T-cell (primary cell): ENCODE measurements at regions not wholly inside any gene's neighbourhood (a gene's known extent, or its start where the extent isn't known, plus 50 kb on each side); places are given as distances from the start of the nearest gene placed in this dataset.

Experiments
- ATAC-seq, 4 experiments: fragments of 200-7000 bp in 3 of 4; fragments of 150-1000 bp in 1 of 4; cut with Tn5 transposase; replicated peaks in 1 of 4; 1 replicate in 3 of 4; 2 replicates in 1 of 4; pipeline ENCODE4 v1.10.0; 2021; ENCODE audit warnings: moderate library complexity in 3 of 4, mild to moderate bottlenecking in 2 of 4, moderate number of reproducible peaks in 1 of 4
- CTCF ChIA-PET, 2 donors: fragments of 300-600 bp; sonication (Branson Sonifier 250); formaldehyde crosslinking; loops; one replicate each; lab custom pipeline; 2022; ENCODE audit warnings: antibody characterized with exemption in 2 of 2; lab: Charles Lee
- POLR2A ChIA-PET, 2 donors: fragments of 300-600 bp; sonication (Branson Sonifier 250); formaldehyde crosslinking; loops; one replicate each; lab custom pipeline; 2022; ENCODE audit warnings: antibody characterized with exemption in 2 of 2; lab: Charles Lee
- DNase-seq, 35 experiments: peaks; one replicate each; pipeline versions ENCODE4 v3.0.0 to v3.0.0-alpha.2; 2013 to 2023
- H3K27ac ChIP-seq: one replicate; pipeline ENCODE4 v1.5.1; 2013; ENCODE audit warnings: low read length
- H3K27me3 ChIP-seq, 2 experiments: replicated peaks in 1 of 2; 1 replicate in 1 of 2; 2 replicates in 1 of 2; pipeline versions ENCODE4 v1.6.1 to v1.7.0; 2013; ENCODE audit warnings: low read length in 1 of 2, mixed read lengths in 1 of 2; ENCODE audit not compliant: control insufficient read depth in 2 of 2, insufficient read depth in 2 of 2; ENCODE audit errors: extremely low read depth in 1 of 2
- H3K36me3 ChIP-seq, 2 donors: 1 replicate in 1 of 2; 2 replicates in 1 of 2; pipeline versions ENCODE4 v1.6.1 to v1.7.0; 2013; ENCODE audit warnings: low read length in 1 of 2; ENCODE audit not compliant: control insufficient read depth in 2 of 2, insufficient read depth in 1 of 2; ENCODE audit errors: extremely low read depth in 1 of 2
- H3K4me1 ChIP-seq, 2 experiments: 1 replicate in 1 of 2; 2 replicates in 1 of 2; pipeline versions ENCODE4 v1.6.1 to v1.7.0; 2013; ENCODE audit warnings: low read length in 2 of 2, mixed read lengths in 1 of 2; ENCODE audit not compliant: insufficient read depth in 2 of 2, control insufficient read depth in 1 of 2; ENCODE audit errors: extremely low read depth in 1 of 2
- H3K4me3 ChIP-seq, 2 donors: 1 replicate in 1 of 2; 2 replicates in 1 of 2; pipeline versions ENCODE4 v1.5.1 to v1.7.0; 2013; ENCODE audit warnings: mild to moderate bottlenecking in 2 of 2, low read length in 1 of 2, moderate library complexity in 1 of 2; ENCODE audit not compliant: control insufficient read depth in 1 of 2; ENCODE audit errors: extremely low read depth in 1 of 2
- H3K9me3 ChIP-seq: 2 replicates; pipeline ENCODE4 v1.7.0; 2013
- H3K27ac Mint-ChIP-seq, 2 donors: one replicate each; pipeline ENCODE4 v1.8.0; 2020 to 2021; ENCODE audit warnings: mild to moderate bottlenecking in 2 of 2, mixed read lengths in 2 of 2
- H3K27me3 Mint-ChIP-seq, 2 donors: one replicate each; pipeline ENCODE4 v1.8.0; 2021 to 2022; ENCODE audit warnings: mixed read lengths in 2 of 2
- H3K36me3 Mint-ChIP-seq: one replicate; pipeline ENCODE4 v1.8.0; 2021; ENCODE audit warnings: mixed read lengths
- H3K4me1 Mint-ChIP-seq, 3 donors: one replicate each; pipeline ENCODE4 v1.8.0; 2020 to 2022; ENCODE audit warnings: mixed read lengths in 3 of 3, mild to moderate bottlenecking in 1 of 3
- H3K4me3 Mint-ChIP-seq, 3 donors: one replicate each; pipeline ENCODE4 v1.8.0; 2020 to 2022; ENCODE audit warnings: mild to moderate bottlenecking in 3 of 3, mixed read lengths in 3 of 3, moderate library complexity in 3 of 3
- H3K9me3 Mint-ChIP-seq, 3 donors: one replicate each; pipeline ENCODE4 v1.8.0; 2020 to 2022; ENCODE audit warnings: mixed read lengths in 3 of 3
- WGBS: methylation state at CpG from one replicate; pipeline ENCODE4 v1.1.5; 2013; ENCODE audit warnings: missing lambda C conversion rate; ENCODE audit not compliant: insufficient coverage; 5-methylcytosine and 5-hydroxymethylcytosine counted together

DNA sequence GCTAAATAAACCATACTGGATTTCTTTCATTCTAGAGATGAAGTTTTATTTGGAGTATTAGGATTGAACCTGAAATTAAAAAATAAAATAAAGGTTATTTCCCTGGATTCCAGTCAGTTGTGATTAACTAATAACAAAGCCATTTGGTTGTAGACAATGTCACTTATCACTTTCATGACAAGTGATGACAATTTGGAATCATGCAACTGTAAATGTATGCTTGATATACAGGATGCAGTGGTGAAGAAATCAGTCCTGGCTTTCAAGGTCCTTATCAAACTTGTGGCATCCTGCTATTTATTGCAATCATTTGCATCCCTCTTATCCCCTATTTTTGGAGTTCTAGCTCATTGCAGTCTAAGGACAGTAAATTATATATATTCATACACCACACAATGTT is 425.2 kb downstream of the CHL1 start:
- Histone ChIP-seq H3K4me1 (no peaks in the 10 kb centered on the region), H3K27ac (no peak overlapping the region), H3K9me3 (no peaks in the 10 kb centered on the region), H3K27me3 (no peaks in the 10 kb centered on the region), H3K36me3 (no peaks in the 10 kb centered on the region), H3K4me3 (no peak overlapping the region)
- ChIA-PET CTCF (no interaction called here), POLR2A (no interaction called here)
- DNase-seq (no peak), ATAC-seq (no peak)
- H3K4me3 Mint-ChIP-seq = no peak overlapping the region
- H3K27ac Mint-ChIP-seq = no peak overlapping the region
- no peaks in the 10 kb centered on the region for H3K27me3 Mint-ChIP-seq
- no peaks in the 10 kb centered on the region for H3K4me1 Mint-ChIP-seq
- peaks cover 0 to 2% (median 0%) of the 10 kb centered on the region in 3 donors for H3K9me3 Mint-ChIP-seq
- no peaks in the 10 kb centered on the region for H3K36me3 Mint-ChIP-seq

- WGBS = 40% methylated on average over 1 of the region's 7 CpGs
- H3K4me3 ChIP-seq = no peak overlapping the region
These were observed 425.8 kb downstream of the CHL1 start for GRCh38 chr3:622314-622713.

GRCh38 chr3:623914-624545 is 427.5 kb downstream of the CHL1 start:
- Mint-ChIP-seq H3K4me3 (no peak overlapping the region), H3K9me3 (peaks cover 0 to 2% (median 0%) of the 10 kb centered on the region in 3 donors), H3K36me3 (no peaks in the 10 kb centered on the region), H3K4me1 (no peaks in the 10 kb centered on the region), H3K27me3 (no peaks in the 10 kb centered on the region), H3K27ac (no peak overlapping the region)
- CTCF ChIA-PET = no interaction called here
- whole genome bisulfite sequencing = 82% methylated on average over 2 of the region's 4 CpGs
- Histone ChIP-seq H3K9me3 (no peaks in the 10 kb centered on the region), H3K27me3 (no peaks in the 10 kb centered on the region), H3K27ac (no peak overlapping the region), H3K4me1 (no peaks in the 10 kb centered on the region), H3K36me3 (no peaks in the 10 kb centered on the region), H3K4me3 (no peak overlapping the region)
- POLR2A ChIA-PET = no interaction called here
- DNase-seq (no peak), ATAC-seq (no peak)

More at GRCh38 chr3:622314-622713, 425.8 kb downstream of the CHL1 start:
- H3K4me1 ChIP-seq = no peaks in the 10 kb centered on the region
- ATAC-seq (no peak), DNase-seq (no peak)
- Mint-ChIP-seq H3K4me3 (no peak overlapping the region), H3K27me3 (no peaks in the 10 kb centered on the region), H3K4me1 (no peaks in the 10 kb centered on the region), H3K9me3 (peaks cover 0 to 2% (median 0%) of the 10 kb centered on the region in 3 donors), H3K36me3 (no peaks in the 10 kb centered on the region), H3K27ac (no peak overlapping the region)
- H3K9me3 ChIP-seq = no peaks in the 10 kb centered on the region
- no peaks in the 10 kb centered on the region for H3K27me3 ChIP-seq
- no peak overlapping the region for H3K27ac ChIP-seq
- H3K36me3 ChIP-seq = no peaks in the 10 kb centered on the region
- CTCF ChIA-PET = no interaction called here
- POLR2A ChIA-PET = no interaction called here

DNA sequence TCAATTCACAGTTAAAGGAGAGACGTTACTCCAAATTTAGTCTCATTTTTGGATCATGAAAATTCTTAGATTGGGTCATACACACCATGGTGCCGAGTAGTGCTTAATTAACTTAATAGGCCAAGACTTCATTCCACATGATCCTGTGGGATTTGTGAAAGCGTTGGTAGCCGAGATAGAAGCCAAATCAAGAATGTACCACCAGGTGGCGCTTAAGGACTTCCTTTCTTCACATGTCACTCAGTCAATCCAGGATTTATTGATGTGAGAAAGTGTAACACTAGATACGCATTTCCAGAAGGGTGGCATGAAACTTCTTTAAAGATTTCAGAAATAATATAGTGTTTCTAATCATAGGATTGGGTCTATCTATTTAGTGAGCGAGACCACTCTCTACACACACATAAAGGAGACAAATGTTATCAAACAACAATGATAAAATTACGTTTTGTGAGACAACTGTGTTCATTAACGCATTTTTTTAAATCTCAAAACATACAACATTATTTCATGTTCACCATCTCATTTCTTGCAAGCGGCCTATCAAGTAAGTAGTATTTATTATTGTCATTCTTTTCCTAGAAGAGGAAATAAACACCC is 436.1 kb downstream of the CHL1 start:
- ChIA-PET POLR2A (no interaction called here), CTCF (no interaction called here)
- no peaks in the 10 kb centered on the region for H3K36me3 ChIP-seq
- no peaks in the 10 kb centered on the region for H3K36me3 Mint-ChIP-seq
- no peaks in the 10 kb centered on the region for H3K27me3 ChIP-seq
- H3K9me3 ChIP-seq = no peaks in the 10 kb centered on the region
- no peaks in the 10 kb centered on the region for H3K4me1 ChIP-seq
- no peak overlapping the region for H3K27ac ChIP-seq
- no peak for ATAC-seq
- H3K9me3 Mint-ChIP-seq = peaks cover 0 to 3% (median 0%) of the 10 kb centered on the region in 3 donors
- H3K27ac Mint-ChIP-seq = no peak overlapping the region
- H3K4me3 Mint-ChIP-seq = no peak overlapping the region
- DNase-seq = peak in 5 of 35 experiments; percentile 0 to 34 (median 3)
- H3K4me3 ChIP-seq = no peak overlapping the region
- WGBS = no CpG with 5 or more reads among the region's 10 CpGs
- no peaks in the 10 kb centered on the region for H3K4me1 Mint-ChIP-seq
- no peaks in the 10 kb centered on the region for H3K27me3 Mint-ChIP-seq

GRCh38 chr3:634511-634910 is 437.9 kb downstream of the CHL1 start:
- no peak overlapping the region for H3K4me3 ChIP-seq
- H3K27me3 ChIP-seq = no peaks in the 10 kb centered on the region
- H3K27ac ChIP-seq = no peak overlapping the region
- H3K27ac Mint-ChIP-seq = no peak overlapping the region
- no peaks in the 10 kb centered on the region for H3K36me3 Mint-ChIP-seq
- H3K4me3 Mint-ChIP-seq = no peak overlapping the region
- no peaks in the 10 kb centered on the region for H3K36me3 ChIP-seq
- ATAC-seq (no peak), DNase-seq (no peak)
- no peaks in the 10 kb centered on the region for H3K27me3 Mint-ChIP-seq
- no peaks in the 10 kb centered on the region for H3K4me1 ChIP-seq
- H3K4me1 Mint-ChIP-seq = no peaks in the 10 kb centered on the region
- ChIA-PET POLR2A (no interaction called here), CTCF (no interaction called here)
- no peaks in the 10 kb centered on the region for H3K9me3 ChIP-seq
- H3K9me3 Mint-ChIP-seq = peaks cover 0 to 3% (median 0%) of the 10 kb centered on the region in 3 donors

GRCh38 chr3:635393-635792 is 438.8 kb downstream of the CHL1 start:
- Mint-ChIP-seq H3K9me3 (peaks cover 0 to 3% (median 0%) of the 10 kb centered on the region in 3 donors), H3K27me3 (no peaks in the 10 kb centered on the region), H3K27ac (no peak overlapping the region), H3K4me3 (no peak overlapping the region), H3K4me1 (no peaks in the 10 kb centered on the region), H3K36me3 (no peaks in the 10 kb centered on the region)
- ChIA-PET POLR2A (no interaction called here), CTCF (no interaction called here)
- Histone ChIP-seq H3K9me3 (no peaks in the 10 kb centered on the region), H3K36me3 (no peaks in the 10 kb centered on the region), H3K4me3 (no peak overlapping the region), H3K27me3 (no peaks in the 10 kb centered on the region), H3K27ac (no peak overlapping the region), H3K4me1 (no peaks in the 10 kb centered on the region)
- DNase-seq = no peak
- no peak for ATAC-seq

GRCh38 chr3:643376-643775 is 446.8 kb downstream of the CHL1 start:
- H3K36me3 Mint-ChIP-seq = no peaks in the 10 kb centered on the region
- no CpG with 5 or more reads among the region's 1 CpG for WGBS
- Histone ChIP-seq H3K27ac (no peak overlapping the region), H3K4me1 (no peaks in the 10 kb centered on the region), H3K36me3 (no peaks in the 10 kb centered on the region), H3K4me3 (no peak overlapping the region), H3K27me3 (no peaks in the 10 kb centered on the region), H3K9me3 (no peaks in the 10 kb centered on the region)
- H3K9me3 Mint-ChIP-seq = peaks cover 3 to 11% (median 4%) of the 10 kb centered on the region in 3 donors
- H3K27me3 Mint-ChIP-seq = no peaks in the 10 kb centered on the region
- DNase-seq = no peak
- CTCF ChIA-PET = no interaction called here
- no peak overlapping the region for H3K4me3 Mint-ChIP-seq
- H3K27ac Mint-ChIP-seq = no peak overlapping the region
- no peak for ATAC-seq
- POLR2A ChIA-PET = no interaction called here
- no peaks in the 10 kb centered on the region for H3K4me1 Mint-ChIP-seq
